ENCODE measurements at regions not wholly inside any gene's neighbourhood (a gene's known extent, or its start where the extent isn't known, plus 50 kb on each side); places are given as distances from the start of the nearest gene placed in this dataset.

- no peak for TF ChIP-seq EZH2 (IDR thresholded peaks at IDR 0.05)
- no peak for TF ChIP-seq POLR2AphosphoS5 (IDR thresholded peaks at IDR 0.05; ENCODE audit: borderline replicate concordance, low read depth, low read length)
Measured at GRCh38 chr16:63497408-63497807, 1461.2 kb upstream of the CDH8 start.

All from SK-N-MC (cell line).